Lower lobe of right lung (tissue), 2 donors: ENCODE measurements at regions not wholly inside any gene's neighbourhood (a gene's known extent, or its start where the extent isn't known, plus 50 kb on each side); places are given as distances from the start of the nearest gene placed in this dataset.

Source experiments
- ATAC-seq, 2 donors: fragments of 200-7000 bp; cut with Tn5 transposase; one replicate each; pipeline ENCODE4 v1.9.1; 2020 to 2022; ENCODE audit warnings: mild to moderate bottlenecking in 2 of 2, moderate library complexity in 2 of 2
- DNase-seq: peaks from one replicate; pipeline ENCODE4 v3.0.0-alpha.2; 2020
- H3K27ac ChIP-seq: fragments of 200-600 bp; one replicate; pipeline ENCODE4 v1.8.0; 2022
- H3K27me3 ChIP-seq: fragments of 200-600 bp; one replicate; pipeline ENCODE4 v1.8.0; 2022; ENCODE audit warnings: low read depth
- H3K36me3 ChIP-seq: fragments of 200-600 bp; one replicate; pipeline ENCODE4 v1.8.0; 2022; ENCODE audit warnings: mild to moderate bottlenecking
- H3K4me1 ChIP-seq: fragments of 200-600 bp; one replicate; pipeline ENCODE4 v1.8.0; 2022
- H3K4me3 ChIP-seq: fragments of 200-600 bp; one replicate; pipeline ENCODE4 v1.8.0; 2022; ENCODE audit warnings: mild to moderate bottlenecking
- H3K9me3 ChIP-seq: fragments of 200-600 bp; one replicate; pipeline ENCODE4 v1.8.0; 2022
- intact Hi-C: fragments of 100-400 bp; cut with DNase I; formaldehyde crosslinking; loops from one replicate; pipeline ENCODE4 v1.11.0; 2022
- TF ChIP-seq, protein P1 (sequence below): fragments of 200-600 bp; IDR thresholded peaks from one replicate; pipeline ENCODE4 v1.8.0; 2022; ENCODE audit warnings: antibody characterized with exemption, mild to moderate bottlenecking
- donor health status: DM: no; HTN: yes; CAD: no; lungs with severe emphysema.

DNA sequence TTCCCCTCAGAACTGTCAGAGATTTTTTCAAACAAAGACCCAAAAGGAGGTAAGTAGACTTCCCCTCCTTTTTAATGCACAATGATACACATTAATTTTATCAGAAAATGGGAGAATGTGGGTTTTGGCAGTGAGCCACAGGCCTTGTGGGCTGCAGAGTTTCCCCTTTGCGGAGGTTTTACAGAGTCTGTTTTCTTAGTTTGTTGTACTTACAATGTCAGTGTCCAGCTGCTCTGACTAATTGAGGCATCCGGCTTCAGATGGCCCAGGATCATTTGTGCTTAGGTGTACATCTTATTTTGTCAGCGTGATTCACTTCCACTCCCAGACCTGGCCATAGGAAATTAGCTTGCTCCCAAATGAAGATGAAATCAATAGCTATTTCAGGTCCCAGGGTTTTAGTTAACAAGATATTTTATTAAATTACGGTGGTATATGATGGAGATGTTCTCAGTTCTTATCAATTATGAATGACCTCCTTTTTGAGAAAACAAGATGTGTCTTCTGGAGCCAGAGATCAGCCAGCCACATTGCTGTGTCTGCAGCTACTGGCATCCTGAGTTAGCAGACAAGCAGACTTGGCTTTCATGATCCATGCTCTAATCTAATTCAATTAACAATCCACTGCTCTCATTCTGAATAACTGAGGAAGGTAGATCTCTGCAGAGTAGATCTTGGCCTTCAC, 1086.6 kb upstream of the SORCS1 start:
- TF ChIP-seq, protein P1, sequence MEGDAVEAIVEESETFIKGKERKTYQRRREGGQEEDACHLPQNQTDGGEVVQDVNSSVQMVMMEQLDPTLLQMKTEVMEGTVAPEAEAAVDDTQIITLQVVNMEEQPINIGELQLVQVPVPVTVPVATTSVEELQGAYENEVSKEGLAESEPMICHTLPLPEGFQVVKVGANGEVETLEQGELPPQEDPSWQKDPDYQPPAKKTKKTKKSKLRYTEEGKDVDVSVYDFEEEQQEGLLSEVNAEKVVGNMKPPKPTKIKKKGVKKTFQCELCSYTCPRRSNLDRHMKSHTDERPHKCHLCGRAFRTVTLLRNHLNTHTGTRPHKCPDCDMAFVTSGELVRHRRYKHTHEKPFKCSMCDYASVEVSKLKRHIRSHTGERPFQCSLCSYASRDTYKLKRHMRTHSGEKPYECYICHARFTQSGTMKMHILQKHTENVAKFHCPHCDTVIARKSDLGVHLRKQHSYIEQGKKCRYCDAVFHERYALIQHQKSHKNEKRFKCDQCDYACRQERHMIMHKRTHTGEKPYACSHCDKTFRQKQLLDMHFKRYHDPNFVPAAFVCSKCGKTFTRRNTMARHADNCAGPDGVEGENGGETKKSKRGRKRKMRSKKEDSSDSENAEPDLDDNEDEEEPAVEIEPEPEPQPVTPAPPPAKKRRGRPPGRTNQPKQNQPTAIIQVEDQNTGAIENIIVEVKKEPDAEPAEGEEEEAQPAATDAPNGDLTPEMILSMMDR: no peak
- H3K9me3 ChIP-seq: peaks cover 7% of the 10 kb centered on the region
- no peaks in the 10 kb centered on the region for H3K4me1 ChIP-seq
- H3K27ac ChIP-seq: no peak overlapping the region
- DNase-seq (no peak), ATAC-seq (no peak)
- no peaks in the 10 kb centered on the region for H3K27me3 ChIP-seq
- H3K36me3 ChIP-seq: no peaks in the 10 kb centered on the region
- H3K4me3 ChIP-seq: no peak overlapping the region
- intact Hi-C loops: no loop called here

DNA sequence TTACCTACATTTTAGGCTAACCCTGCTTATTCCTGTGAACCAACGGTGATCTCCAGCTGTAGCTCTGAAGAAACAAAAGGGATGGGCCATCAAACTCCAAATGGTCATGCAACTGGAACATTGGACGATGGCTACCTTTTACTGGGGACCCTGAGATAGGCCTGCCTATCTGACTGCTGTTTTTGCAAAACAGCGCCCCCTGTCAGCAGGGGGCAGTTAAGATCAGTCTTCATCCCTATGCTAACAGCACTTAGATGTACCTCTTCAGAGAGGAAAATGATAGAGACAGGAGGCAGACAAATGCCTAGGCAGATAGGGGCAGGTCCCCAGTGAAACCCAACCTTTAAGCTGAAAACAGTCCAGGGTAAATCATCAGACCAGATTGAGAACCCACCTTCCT, 1085.4 kb upstream of the SORCS1 start:
- no peak for DNase-seq
- TF ChIP-seq, protein P1: no peak
- Histone ChIP-seq H3K4me1 (no peaks in the 10 kb centered on the region), H3K27me3 (no peaks in the 10 kb centered on the region), H3K9me3 (peaks cover 7% of the 10 kb centered on the region), H3K27ac (no peak overlapping the region), H3K4me3 (no peak overlapping the region), H3K36me3 (no peaks in the 10 kb centered on the region)
- no peak for ATAC-seq
- intact Hi-C loops: no loop called here

DNA sequence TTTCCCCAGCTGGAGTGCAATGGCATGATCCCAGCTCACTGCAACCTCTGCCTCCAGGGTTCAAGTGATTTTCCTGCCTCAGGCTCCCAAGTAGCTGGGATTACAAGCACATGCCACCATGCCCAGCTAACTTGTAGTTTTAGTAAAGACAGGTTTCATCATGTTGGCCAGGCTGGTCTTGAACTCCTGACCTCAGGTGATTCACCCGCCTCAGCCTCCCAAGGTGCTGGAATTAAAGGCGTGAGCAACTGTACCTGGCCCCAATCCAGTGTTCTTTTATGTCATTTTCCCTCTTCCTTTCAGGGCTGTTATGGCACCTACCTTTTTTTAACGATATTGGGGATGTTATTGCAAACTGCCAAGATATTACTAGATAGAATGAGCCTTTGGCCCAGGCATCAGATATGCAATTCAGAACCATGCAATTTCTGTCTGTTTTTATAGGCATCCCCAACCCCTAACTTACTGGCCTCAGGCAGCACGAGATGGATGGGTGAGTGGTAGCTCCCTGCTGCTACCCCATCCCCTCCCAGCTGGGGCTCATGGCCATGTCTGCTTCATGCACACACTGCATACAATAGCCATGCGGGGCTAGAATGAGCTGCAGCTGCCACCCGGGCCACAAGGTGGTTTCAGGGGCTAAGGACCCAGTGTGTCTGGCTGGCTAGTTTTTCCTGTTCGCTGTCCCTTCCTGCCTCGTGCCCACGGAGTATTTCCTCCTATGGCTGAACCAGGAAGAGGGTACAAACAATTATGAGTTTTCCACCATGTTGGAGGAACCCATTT, 1080.1 kb upstream of the SORCS1 start:
- TF ChIP-seq, protein P1: no peak
- intact Hi-C loops: no loop called here
- no peaks in the 10 kb centered on the region for H3K27me3 ChIP-seq
- no peaks in the 10 kb centered on the region for H3K36me3 ChIP-seq
- DNase-seq: no peak
- no peak overlapping the region for H3K27ac ChIP-seq
- ATAC-seq: peak in 1 of 2 donors; percentile 28
- H3K4me1 ChIP-seq: no peaks in the 10 kb centered on the region
- H3K9me3 ChIP-seq: peaks cover 10% of the 10 kb centered on the region
- H3K4me3 ChIP-seq: no peak overlapping the region

DNA sequence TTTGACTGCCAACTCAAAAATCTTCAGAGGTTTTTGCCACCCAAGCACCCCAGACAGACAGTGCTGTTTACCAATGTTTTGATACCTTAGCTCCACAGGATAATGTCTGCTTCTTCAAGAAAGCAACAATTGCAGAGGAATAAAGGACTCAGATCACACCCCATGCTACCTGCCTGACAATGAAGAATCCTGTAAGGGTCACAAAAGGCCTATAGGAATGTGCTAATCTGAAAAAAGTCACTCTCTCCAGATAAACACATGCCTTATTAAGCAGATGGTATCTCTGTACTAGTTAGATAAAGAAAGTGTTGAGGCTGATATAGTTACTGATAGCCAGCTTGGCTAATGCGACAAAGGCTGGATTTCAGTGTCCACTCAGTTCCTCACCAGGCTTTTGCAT, 1076.7 kb upstream of the SORCS1 start:
- Histone ChIP-seq H3K27me3 (no peaks in the 10 kb centered on the region), H3K4me1 (no peaks in the 10 kb centered on the region), H3K4me3 (no peak overlapping the region), H3K27ac (no peak overlapping the region), H3K9me3 (peaks cover 3% of the 10 kb centered on the region), H3K36me3 (no peaks in the 10 kb centered on the region)
- intact Hi-C loops: no loop called here
- no peak for ATAC-seq
- DNase-seq: no peak
- TF ChIP-seq, protein P1: no peak

DNA sequence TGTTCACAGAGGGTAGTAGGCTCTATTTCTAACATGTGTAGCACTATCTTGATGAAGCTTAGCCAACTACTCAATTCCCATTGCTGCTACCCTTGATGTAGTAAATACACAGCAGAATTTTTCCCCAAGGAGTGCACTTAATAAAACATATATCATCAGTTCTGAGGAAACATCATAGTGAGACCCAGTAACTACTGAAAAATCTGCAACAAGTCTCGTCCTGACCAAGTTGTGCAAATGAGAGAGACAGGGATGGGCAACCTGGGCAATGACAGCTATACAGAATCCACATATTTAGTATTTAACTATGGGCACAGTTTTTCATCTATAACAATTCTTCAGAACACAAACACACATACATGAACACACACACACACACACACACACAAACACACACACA, 1073.8 kb upstream of the SORCS1 start:
- Histone ChIP-seq H3K9me3 (no peaks in the 10 kb centered on the region), H3K4me3 (no peak overlapping the region), H3K27ac (no peak overlapping the region), H3K27me3 (no peaks in the 10 kb centered on the region), H3K36me3 (no peaks in the 10 kb centered on the region), H3K4me1 (no peaks in the 10 kb centered on the region)
- DNase-seq (no peak), ATAC-seq (no peak)
- TF ChIP-seq, protein P1: no peak
- intact Hi-C loops: no loop called here
